Body of pancreas (tissue), 4 donors: ENCODE measurements at regions not wholly inside any gene's neighbourhood (a gene's known extent, or its start where the extent isn't known, plus 50 kb on each side); places are given as distances from the start of the nearest gene placed in this dataset.
A peak's percentile ranks its signal among the peaks of the same experiment; 100 is the strongest.

Experiments
- ATAC-seq: fragments of 150-250 bp; one replicate; pipeline ENCODE4 v1.9.1; 2016
- DNase-seq, 4 donors: peaks; one replicate each; pipeline ENCODE4 v3.0.0-alpha.2; 2019
- H3K27ac ChIP-seq, 4 donors: fragments of 200-600 bp; sonication (generic); 1 replicate in 3 of 4; 2 replicates in 1 of 4; pipeline versions ENCODE4 v1.5.1 to v1.6.1; 2016 to 2019; ENCODE audit warnings: mild to moderate bottlenecking in 1 of 4, mixed read lengths in 1 of 4, moderate library complexity in 1 of 4
- H3K27me3 ChIP-seq, 2 donors: fragments of 200-600 bp; sonication (generic); one replicate each; pipeline ENCODE4 v1.6.0; 2016; ENCODE audit warnings: mild to moderate bottlenecking in 1 of 2
- H3K36me3 ChIP-seq, 2 donors: fragments of 200-600 bp; sonication (generic); replicated peaks in 1 of 2; 2 replicates each; pipeline ENCODE4 v1.5.1; 2016; ENCODE audit warnings: low read depth in 2 of 2; ENCODE audit not compliant: insufficient read depth in 1 of 2
- H3K4me1 ChIP-seq: fragments of 200-600 bp; sonication (generic); one replicate; pipeline ENCODE4 v1.6.0; 2016
- H3K4me3 ChIP-seq, 2 donors: fragments of 200-600 bp; sonication (generic); 1 replicate in 1 of 2; 2 replicates in 1 of 2; pipeline ENCODE4 v1.5.1; 2016 to 2019
- H3K9me3 ChIP-seq, 3 donors: fragments of 200-600 bp; sonication (generic); 1 replicate in 2 of 3; 2 replicates in 1 of 3; pipeline ENCODE4 v1.5.1; 2016
- CTCF ChIP-seq, 7 experiments: fragments of 450-650 bp in 4 of 7; fragments of 200-600 bp in 3 of 7; sonication (generic) in 3 of 7; IDR thresholded peaks; one replicate each; pipeline ENCODE4 v1.5.1; 2016 to 2019; ENCODE audit warnings: antibody characterized with exemption in 7 of 7
- POLR2A ChIP-seq, 3 donors: fragments of 450-650 bp; IDR thresholded peaks; one replicate each; pipeline ENCODE4 v1.6.1; 2016; ENCODE audit warnings: antibody characterized with exemption in 3 of 3, mild to moderate bottlenecking in 2 of 3
- WGBS, 2 donors: methylation state at CpG; one replicate each; pipeline ENCODE4 v1.1.5; 2017; 5-methylcytosine and 5-hydroxymethylcytosine counted together
- intact Hi-C: fragments of 100-400 bp; cut with DNase I; formaldehyde crosslinking; loops from one replicate; pipeline ENCODE4 v1.15.1; 2023

- Histone ChIP-seq H3K27me3 (no peaks in the 10 kb centered on the region), H3K4me3 (no peak overlapping the region), H3K4me1 (peaks cover 27% of the 10 kb centered on the region), H3K27ac (no peak overlapping the region), H3K36me3 (no peaks in the 10 kb centered on the region), H3K9me3 (no peaks in the 10 kb centered on the region)
- TF ChIP-seq CTCF (IDR thresholded peaks at IDR 0.05) (no peak), POLR2A (IDR thresholded peaks at IDR 0.05) (no peak)
- DNase-seq: peak in 1 of 4 donors; percentile 5
- ATAC-seq: peak; percentile 86
- intact Hi-C loops: no loop called here
- WGBS, 2 donors: 24 to 25% methylated on average over 4 of the region's 4 CpGs
Measured at GRCh38 chr2:145245268-145245870, 725.5 kb upstream of the ZEB2 start.

- ATAC-seq: no peak
- 86 to 91% methylated on average over 2 of the region's 2 CpGs for WGBS, 2 donors
- intact Hi-C loops: no loop called here
Measured at GRCh38 chr2:145235312-145235711, 715.4 kb upstream of the ZEB2 start.

GRCh38 chr2:145230546-145230945 lies 710.6 kb upstream of the ZEB2 start:
- no peak overlapping the region for H3K27ac ChIP-seq
- no peaks in the 10 kb centered on the region for H3K36me3 ChIP-seq
- no peaks in the 10 kb centered on the region for H3K4me1 ChIP-seq
- no peaks in the 10 kb centered on the region for H3K9me3 ChIP-seq
- intact Hi-C loops: no loop called here
- DNase-seq: no peak
- H3K4me3 ChIP-seq: no peak overlapping the region
- TF ChIP-seq CTCF (IDR thresholded peaks at IDR 0.05) (no peak), POLR2A (IDR thresholded peaks at IDR 0.05) (no peak)
- ATAC-seq: no peak
- 82 to 88% methylated on average over 3 of the region's 3 CpGs for WGBS, 2 donors
- no peaks in the 10 kb centered on the region for H3K27me3 ChIP-seq

More at GRCh38 chr2:145235312-145235711, 715.4 kb upstream of the ZEB2 start:
- TF ChIP-seq POLR2A (IDR thresholded peaks at IDR 0.05): no peak
- TF ChIP-seq CTCF (IDR thresholded peaks at IDR 0.05): no peak
- Histone ChIP-seq H3K9me3 (no peaks in the 10 kb centered on the region), H3K36me3 (no peaks in the 10 kb centered on the region), H3K4me3 (no peak overlapping the region), H3K4me1 (no peaks in the 10 kb centered on the region), H3K27me3 (no peaks in the 10 kb centered on the region), H3K27ac (no peak overlapping the region)
- DNase-seq: no peak

- H3K27ac ChIP-seq: no peak overlapping the region
- no peaks in the 10 kb centered on the region for H3K9me3 ChIP-seq
- no peaks in the 10 kb centered on the region for H3K36me3 ChIP-seq
- H3K27me3 ChIP-seq: no peaks in the 10 kb centered on the region
- intact Hi-C loops: no loop called here
- H3K4me1 ChIP-seq: no peaks in the 10 kb centered on the region
- H3K4me3 ChIP-seq: no peak overlapping the region
- ATAC-seq: no peak
- peak in 2 of 4 donors; percentile 23 to 30 for DNase-seq
- TF ChIP-seq POLR2A (IDR thresholded peaks at IDR 0.05): no peak
- TF ChIP-seq CTCF (IDR thresholded peaks at IDR 0.05): no peak
- WGBS, 2 donors: 82 to 86% methylated on average over 5 of the region's 5 CpGs
Measured at GRCh38 chr2:145228506-145228905, 708.6 kb upstream of the ZEB2 start.

GRCh38 chr2:145226901-145227300 lies 707.0 kb upstream of the ZEB2 start:
- TF ChIP-seq CTCF (IDR thresholded peaks at IDR 0.05): no peak
- TF ChIP-seq POLR2A (IDR thresholded peaks at IDR 0.05): no peak
- Histone ChIP-seq H3K36me3 (no peaks in the 10 kb centered on the region), H3K9me3 (no peaks in the 10 kb centered on the region), H3K4me3 (no peak overlapping the region), H3K27me3 (no peaks in the 10 kb centered on the region), H3K27ac (no peak overlapping the region), H3K4me1 (no peaks in the 10 kb centered on the region)
- DNase-seq (no peak), ATAC-seq (no peak)
- WGBS, 2 donors: 93 to 100% methylated on average over 1 of the region's 1 CpG
- intact Hi-C loops: no loop called here
